Ovary (tissue), 7 donors: ENCODE measurements at regions not wholly inside any gene's neighbourhood (a gene's known extent, or its start where the extent isn't known, plus 50 kb on each side); places are given as distances from the start of the nearest gene placed in this dataset.

Experiments used
- DNase-seq, 5 donors: peaks; one replicate each; pipeline ENCODE4 v3.0.0-alpha.2; 2019 to 2020
- H3K27ac ChIP-seq, 2 donors: fragments of 200-600 bp; one replicate each; pipeline versions ENCODE4 v1.5.1 to v1.8.0; 2019 to 2022
- H3K27me3 ChIP-seq: fragments of 200-600 bp; one replicate; pipeline ENCODE4 v1.8.0; 2022
- H3K36me3 ChIP-seq: fragments of 200-600 bp; sonication (generic); one replicate; pipeline ENCODE4 v1.5.1; 2019
- H3K4me1 ChIP-seq: one replicate; pipeline ENCODE4 v1.8.1; 2013; ENCODE audit warnings: mild to moderate bottlenecking, moderate library complexity; ENCODE audit not compliant: insufficient read depth
- H3K4me3 ChIP-seq: fragments of 200-600 bp; sonication (generic); one replicate; pipeline ENCODE4 v1.5.1; 2017
- H3K9me3 ChIP-seq, 2 donors: fragments of 200-600 bp in 1 of 2; sonication (generic) in 1 of 2; one replicate each; pipeline versions ENCODE4 v1.5.1 to v1.8.1; 2013 to 2019; ENCODE audit warnings: mild to moderate bottlenecking in 1 of 2, moderate library complexity in 1 of 2
- EP300 ChIP-seq: sonication (generic); formaldehyde crosslinking; IDR thresholded peaks from one replicate; pipeline ENCODE4 v1.6.1; 2017; ENCODE audit warnings: antibody characterized with exemption
- POLR2A ChIP-seq: fragments of 450-650 bp; IDR thresholded peaks from one replicate; pipeline ENCODE4 v1.6.1; 2017; ENCODE audit warnings: antibody characterized with exemption, mild to moderate bottlenecking, moderate library complexity
- WGBS, 3 donors: extraction: QIAGEN DNeasy Blood & Tissue Kit in 1 of 3; methylation state at CpG; one replicate each; pipeline versions ENCODE4 v1.1.5 to v1.1.7; 2013 to 2017; 5-methylcytosine and 5-hydroxymethylcytosine counted together
- intact Hi-C, 4 donors: fragments of 100-400 bp; cut with DNase I; formaldehyde crosslinking; loops; one replicate each; pipeline versions ENCODE4 v1.11.0 to v1.15.1; 2022 to 2023
- TF ChIP-seq, protein P1 (sequence below), 3 donors: fragments of 450-650 bp in 2 of 3; fragments of 200-600 bp in 1 of 3; IDR thresholded peaks; one replicate each; pipeline versions ENCODE4 v1.5.1 to v1.8.0; 2016 to 2022; ENCODE audit warnings: antibody characterized with exemption in 3 of 3, mild to moderate bottlenecking in 1 of 3
- donor health status: DM: no; HTN: no; CAD: no; lungs with moderate emphysema.
- donor health status: DM: no; HTN: no; CAD: no.
- donor health status: Bipolar disorder and iron deficiency.
- donor health status: DM: no; HTN: no; CAD: no.
- donor health status: DM: yes; HTN: yes; CAD: no.

DNA sequence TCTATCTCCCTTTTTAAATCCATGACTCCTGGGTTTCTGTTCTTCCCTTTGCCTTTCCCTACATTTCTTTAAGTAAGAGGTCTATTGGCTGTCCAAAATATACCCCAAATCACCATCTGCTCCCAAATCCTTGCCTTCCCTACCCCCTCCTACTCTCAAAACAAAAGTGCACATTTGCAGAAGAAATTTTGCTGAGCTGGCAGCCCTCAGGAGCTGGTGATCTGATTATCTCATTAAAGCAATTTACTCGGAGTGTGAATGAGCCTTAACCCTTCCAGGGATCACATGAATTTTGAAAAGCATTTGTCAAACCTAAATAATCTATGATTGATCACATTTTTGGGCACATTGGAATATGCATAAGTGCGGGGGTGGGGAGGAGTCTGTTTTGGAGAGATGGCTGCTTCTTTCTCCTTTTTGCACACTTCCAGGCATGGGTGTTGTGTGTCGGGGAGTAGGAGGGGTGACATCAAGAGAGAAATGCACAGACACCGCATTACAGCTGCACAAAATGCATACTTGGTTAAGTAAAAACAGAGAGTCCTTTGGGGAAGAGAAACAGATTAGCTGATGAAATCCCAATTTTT, 892.6 kb downstream of the TUSC7 start:
- Histone ChIP-seq H3K4me1 (no peaks in the 10 kb centered on the region), H3K9me3 (no peaks in the 10 kb centered on the region), H3K27ac (no peak overlapping the region), H3K4me3 (no peak overlapping the region), H3K36me3 (no peaks in the 10 kb centered on the region), H3K27me3 (no peaks in the 10 kb centered on the region)
- no peak for TF ChIP-seq POLR2A
- TF ChIP-seq EP300 = no peak
- TF ChIP-seq, protein P1, sequence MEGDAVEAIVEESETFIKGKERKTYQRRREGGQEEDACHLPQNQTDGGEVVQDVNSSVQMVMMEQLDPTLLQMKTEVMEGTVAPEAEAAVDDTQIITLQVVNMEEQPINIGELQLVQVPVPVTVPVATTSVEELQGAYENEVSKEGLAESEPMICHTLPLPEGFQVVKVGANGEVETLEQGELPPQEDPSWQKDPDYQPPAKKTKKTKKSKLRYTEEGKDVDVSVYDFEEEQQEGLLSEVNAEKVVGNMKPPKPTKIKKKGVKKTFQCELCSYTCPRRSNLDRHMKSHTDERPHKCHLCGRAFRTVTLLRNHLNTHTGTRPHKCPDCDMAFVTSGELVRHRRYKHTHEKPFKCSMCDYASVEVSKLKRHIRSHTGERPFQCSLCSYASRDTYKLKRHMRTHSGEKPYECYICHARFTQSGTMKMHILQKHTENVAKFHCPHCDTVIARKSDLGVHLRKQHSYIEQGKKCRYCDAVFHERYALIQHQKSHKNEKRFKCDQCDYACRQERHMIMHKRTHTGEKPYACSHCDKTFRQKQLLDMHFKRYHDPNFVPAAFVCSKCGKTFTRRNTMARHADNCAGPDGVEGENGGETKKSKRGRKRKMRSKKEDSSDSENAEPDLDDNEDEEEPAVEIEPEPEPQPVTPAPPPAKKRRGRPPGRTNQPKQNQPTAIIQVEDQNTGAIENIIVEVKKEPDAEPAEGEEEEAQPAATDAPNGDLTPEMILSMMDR (IDR thresholded peaks at IDR 0.05) = no peak
- DNase-seq = no peak
- intact Hi-C loops = no loop called here
- 78 to 79% (median 78%) methylated on average over 4 of the region's 4 CpGs for WGBS, 3 donors

DNA sequence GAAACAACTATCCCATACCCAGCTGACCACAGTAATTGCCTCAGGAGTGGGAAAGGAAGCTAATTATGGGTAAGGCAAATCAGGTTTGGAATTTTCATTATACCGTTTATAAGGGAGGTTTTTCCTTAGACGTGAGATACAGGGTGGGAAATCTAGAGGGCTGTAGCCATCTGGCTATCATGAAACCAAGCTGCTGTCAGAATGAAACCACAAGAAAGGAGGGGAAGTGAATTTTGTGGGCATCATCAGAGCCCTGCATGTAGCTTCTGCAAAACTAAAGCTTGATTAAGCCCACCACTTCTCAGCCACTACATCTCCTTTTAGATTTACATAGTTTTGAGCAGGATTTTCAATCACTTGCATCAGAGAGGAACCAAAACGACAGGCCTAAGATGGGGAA, 893.5 kb downstream of the TUSC7 start:
- intact Hi-C loops = no loop called here
- whole genome bisulfite sequencing, 3 donors = 35 to 56% (median 40%) methylated on average over 3 of the region's 3 CpGs
- no peaks in the 10 kb centered on the region for H3K27me3 ChIP-seq
- no peak for DNase-seq
- no peaks in the 10 kb centered on the region for H3K36me3 ChIP-seq
- no peaks in the 10 kb centered on the region for H3K4me1 ChIP-seq
- no peaks in the 10 kb centered on the region for H3K9me3 ChIP-seq
- TF ChIP-seq POLR2A = no peak
- TF ChIP-seq, protein P1 (IDR thresholded peaks at IDR 0.05) = no peak
- TF ChIP-seq EP300 = no peak
- no peak overlapping the region for H3K27ac ChIP-seq
- no peak overlapping the region for H3K4me3 ChIP-seq

DNA sequence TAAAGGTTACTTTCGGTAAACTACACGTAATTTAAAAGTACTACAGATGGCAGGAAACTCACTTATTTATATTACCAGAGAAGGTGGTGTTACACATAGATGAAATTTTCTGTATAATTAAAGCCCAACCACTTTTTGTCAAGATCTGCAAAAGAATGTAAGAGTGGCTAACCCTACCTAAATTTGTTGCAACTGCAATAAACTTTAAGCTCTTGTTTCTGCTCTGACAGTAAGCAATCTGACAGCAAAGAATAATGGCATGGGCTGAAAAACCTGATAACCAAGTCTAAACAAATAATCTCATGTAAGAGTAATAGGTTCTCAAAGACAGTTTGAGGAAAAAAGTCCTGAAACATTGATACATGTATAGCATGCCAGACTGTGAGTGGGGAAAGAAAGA, 897.3 kb downstream of the TUSC7 start:
- no peak overlapping the region for H3K4me3 ChIP-seq
- no peak overlapping the region for H3K27ac ChIP-seq
- H3K27me3 ChIP-seq = no peaks in the 10 kb centered on the region
- TF ChIP-seq POLR2A = no peak
- TF ChIP-seq EP300 = no peak
- TF ChIP-seq, protein P1 (IDR thresholded peaks at IDR 0.05) = no peak
- H3K4me1 ChIP-seq = no peaks in the 10 kb centered on the region
- DNase-seq = no peak
- intact Hi-C loops = no loop called here
- H3K36me3 ChIP-seq = no peaks in the 10 kb centered on the region
- 39 to 46% (median 42%) methylated on average over 2 of the region's 2 CpGs for WGBS, 3 donors
- H3K9me3 ChIP-seq = no peaks in the 10 kb centered on the region

GRCh38 chr3:117609330-117609729, 899.8 kb downstream of the TUSC7 start:
- H3K4me1 ChIP-seq = no peaks in the 10 kb centered on the region
- no peaks in the 10 kb centered on the region for H3K27me3 ChIP-seq
- H3K4me3 ChIP-seq = no peak overlapping the region
- no peaks in the 10 kb centered on the region for H3K9me3 ChIP-seq
- no peaks in the 10 kb centered on the region for H3K36me3 ChIP-seq
- DNase-seq = no peak
- H3K27ac ChIP-seq = no peak overlapping the region
- 63 to 81% (median 66%) methylated on average over 4 of the region's 4 CpGs for WGBS, 3 donors
- TF ChIP-seq, protein P1 (IDR thresholded peaks at IDR 0.05) = no peak
- TF ChIP-seq EP300 = no peak
- TF ChIP-seq POLR2A = no peak
- intact Hi-C loops = no loop called here
